T follicular helper cell (primary cell): ENCODE measurements at regions not wholly inside any gene's neighbourhood (a gene's known extent, or its start where the extent isn't known, plus 50 kb on each side); places are given as distances from the start of the nearest gene placed in this dataset.

Experiments
- DNase-seq: peaks from one replicate; pipeline ENCODE4 v3.0.0-alpha.2; 2020; ENCODE audit warnings: low read depth

GRCh38 chr22:49053578-49053977 is 774.1 kb downstream of the BRD1 start:
- DNase-seq, result no peak

- DNase-seq, result no peak
Observed at GRCh38 chr22:49052560-49052959, 775.1 kb downstream of the BRD1 start.

GRCh38 chr22:49052023-49052538 is 775.6 kb downstream of the BRD1 start:
- DNase-seq, result peak; percentile 10

GRCh38 chr22:49051491-49052022 is 776.1 kb downstream of the BRD1 start:
- DNase-seq, result no peak

- no peak for DNase-seq
Observed at GRCh38 chr22:49049691-49050090, 778.0 kb downstream of the BRD1 start.

GRCh38 chr22:49048591-49048990 is 779.1 kb downstream of the BRD1 start:
- DNase-seq, result no peak

GRCh38 chr22:49047447-49047846 is 780.2 kb downstream of the BRD1 start:
- no peak for DNase-seq

- no peak for DNase-seq
Observed at GRCh38 chr22:49046546-49047361, 780.9 kb downstream of the BRD1 start.

- no peak for DNase-seq
Observed at GRCh38 chr22:49046000-49046545, 781.6 kb downstream of the BRD1 start.

GRCh38 chr22:49045276-49045675 is 782.4 kb downstream of the BRD1 start:
- no peak for DNase-seq

- no peak for DNase-seq
Observed at GRCh38 chr22:49044776-49045175, 782.9 kb downstream of the BRD1 start.

- no peak for DNase-seq
Observed at GRCh38 chr22:49044091-49044490, 783.6 kb downstream of the BRD1 start.

GRCh38 chr22:49042877-49043859 is 784.5 kb downstream of the BRD1 start:
- no peak for DNase-seq

GRCh38 chr22:49042066-49042465 is 785.6 kb downstream of the BRD1 start:
- no peak for DNase-seq

GRCh38 chr22:49040754-49041467 is 786.8 kb downstream of the BRD1 start:
- DNase-seq, result no peak

- no peak for DNase-seq
Observed at GRCh38 chr22:49040111-49040510, 787.6 kb downstream of the BRD1 start.

- no peak for DNase-seq
Observed at GRCh38 chr22:49039625-49040024, 788.0 kb downstream of the BRD1 start.

GRCh38 chr22:49037701-49038245 is 789.9 kb downstream of the BRD1 start:
- no peak for DNase-seq

GRCh38 chr22:49036513-49036912 is 791.2 kb downstream of the BRD1 start:
- DNase-seq, result no peak

- DNase-seq, result no peak
Observed at GRCh38 chr22:49035818-49036457, 791.7 kb downstream of the BRD1 start.
